C4-2B (cell line): ENCODE measurements at regions not wholly inside any gene's neighbourhood (a gene's known extent, or its start where the extent isn't known, plus 50 kb on each side); places are given as distances from the start of the nearest gene placed in this dataset.

Experiments used
- H3K27ac ChIP-seq: fragments of 450-650 bp; 2 replicates; pipeline ENCODE4 v1.5.1; 2017
- CTCF ChIP-seq: fragments of 450-650 bp; conservative IDR thresholded peaks from 2 replicates; pipeline ENCODE4 v1.5.1; 2017; ENCODE audit warnings: mild to moderate bottlenecking
- ZFX ChIP-seq: fragments of 450-650 bp; IDR thresholded peaks from 2 replicates; pipeline ENCODE4 v1.6.1; 2017

- TF ChIP-seq ZFX = no peak
- H3K27ac ChIP-seq = no peak overlapping the region
Measured at GRCh38 chr15:85999658-86000057, 80.0 kb upstream of the AGBL1 start.

- TF ChIP-seq CTCF = no peak
- TF ChIP-seq ZFX = no peak
Measured at GRCh38 chr15:86001200-86001599, 78.5 kb upstream of the AGBL1 start.

GRCh38 chr15:86002444-86002843 lies 77.2 kb upstream of the AGBL1 start:
- no peak overlapping the region for H3K27ac ChIP-seq
- TF ChIP-seq CTCF (no peak), ZFX (no peak)

More at GRCh38 chr15:86001200-86001599, 78.5 kb upstream of the AGBL1 start:
- no peak overlapping the region for H3K27ac ChIP-seq

- TF ChIP-seq ZFX (no peak), CTCF (no peak)
- H3K27ac ChIP-seq = no peak overlapping the region
Measured at GRCh38 chr15:86004061-86004460, 75.6 kb upstream of the AGBL1 start.

DNA sequence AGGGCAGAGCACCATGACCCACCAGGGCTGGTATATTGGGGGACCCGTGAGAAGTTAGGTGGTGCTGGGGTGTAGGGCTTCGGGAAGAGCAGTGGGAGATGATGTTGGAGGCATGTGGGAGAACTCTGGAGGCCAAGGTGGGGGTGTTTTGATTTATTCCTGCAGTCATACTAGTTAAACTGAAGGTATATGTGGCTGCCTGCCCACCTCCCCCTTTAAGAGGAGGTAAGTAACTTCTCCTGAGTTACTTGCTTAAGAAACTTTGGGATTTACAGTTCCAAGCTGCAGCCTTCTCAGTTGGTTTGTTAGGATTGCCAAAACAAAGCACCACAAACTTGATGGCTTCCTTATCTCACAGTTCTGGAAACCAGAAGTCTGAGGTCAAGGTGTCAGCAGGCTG lies 73.1 kb upstream of the AGBL1 start:
- H3K27ac ChIP-seq = no peak overlapping the region
- TF ChIP-seq CTCF (no peak), ZFX (no peak)

DNA sequence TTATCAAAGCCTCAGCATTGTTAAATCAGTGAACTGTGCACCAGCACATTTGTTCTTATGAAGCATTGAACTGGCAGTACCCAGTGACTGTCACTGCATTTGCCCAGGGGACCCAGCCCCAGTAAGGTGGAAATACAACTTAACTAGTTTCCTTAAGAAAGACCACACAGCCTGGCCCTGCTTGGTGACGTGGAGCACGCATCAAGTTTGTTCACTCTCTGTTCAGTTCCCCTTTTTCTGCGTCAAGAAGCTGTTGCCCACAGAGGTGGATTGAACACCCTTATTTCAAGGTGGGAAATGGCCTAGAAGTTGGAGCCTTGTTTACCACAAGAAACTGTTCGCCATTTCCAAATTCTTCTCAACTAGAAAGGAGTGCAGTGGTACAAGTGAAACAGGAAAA lies 69.9 kb upstream of the AGBL1 start:
- H3K27ac ChIP-seq = no peak overlapping the region
- TF ChIP-seq CTCF = no peak
- no peak for TF ChIP-seq ZFX

- no peak overlapping the region for H3K27ac ChIP-seq
- TF ChIP-seq ZFX (no peak), CTCF (no peak)
Measured at GRCh38 chr15:86010398-86010797, 69.3 kb upstream of the AGBL1 start.

DNA sequence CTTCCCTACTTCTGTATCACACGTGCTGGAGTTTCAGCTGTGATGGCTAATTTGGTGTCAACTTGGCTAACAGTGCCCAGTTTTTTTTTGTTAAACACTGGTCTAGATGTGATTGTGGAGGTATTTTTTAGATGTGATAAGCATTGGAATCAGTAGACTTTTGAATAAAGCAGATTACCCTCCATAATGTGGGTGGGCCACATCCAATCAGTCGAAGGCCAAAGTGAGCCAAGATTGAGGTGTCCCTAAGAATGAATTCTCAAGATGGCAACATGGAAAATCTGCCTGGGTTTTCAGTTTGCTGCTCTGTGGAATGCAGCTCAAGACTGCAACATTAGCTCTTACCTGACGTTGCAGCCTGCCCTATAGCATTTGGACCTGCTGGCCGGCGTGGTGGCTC lies 68.8 kb upstream of the AGBL1 start:
- no peak overlapping the region for H3K27ac ChIP-seq
- TF ChIP-seq CTCF = no peak
- TF ChIP-seq ZFX = no peak
